ENCODE measurements at regions not wholly inside any gene's neighbourhood (a gene's known extent, or its start where the extent isn't known, plus 50 kb on each side); places are given as distances from the start of the nearest gene placed in this dataset.

DNA sequence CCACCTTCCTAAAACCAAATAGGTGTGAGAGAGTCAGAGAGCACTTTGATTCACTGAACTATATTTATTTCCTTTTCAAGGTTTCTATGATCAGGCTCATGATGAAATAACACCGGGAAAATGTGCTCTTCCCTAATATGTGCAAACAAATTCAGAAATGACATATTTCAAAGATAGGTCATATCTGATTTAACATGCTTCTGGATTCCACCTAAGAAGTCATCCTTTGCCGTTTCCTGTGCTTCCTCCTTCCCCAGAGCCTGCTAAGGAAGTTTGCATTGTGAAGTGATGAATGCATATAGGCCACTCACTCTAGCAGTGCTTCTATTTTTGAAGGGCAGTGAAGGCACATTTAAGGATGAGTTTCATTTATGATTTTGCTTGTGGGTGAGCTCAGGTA lies 327.6 kb downstream of the TDRD15 start:
- ChIA-PET CTCF (no interaction called here), POLR2A (no interaction called here)
- TF ChIP-seq TARDBP (IDR thresholded peaks at IDR 0.05), result no peak
- DNase-seq (ENCODE audit: extremely low spot score), result no peak

DNA sequence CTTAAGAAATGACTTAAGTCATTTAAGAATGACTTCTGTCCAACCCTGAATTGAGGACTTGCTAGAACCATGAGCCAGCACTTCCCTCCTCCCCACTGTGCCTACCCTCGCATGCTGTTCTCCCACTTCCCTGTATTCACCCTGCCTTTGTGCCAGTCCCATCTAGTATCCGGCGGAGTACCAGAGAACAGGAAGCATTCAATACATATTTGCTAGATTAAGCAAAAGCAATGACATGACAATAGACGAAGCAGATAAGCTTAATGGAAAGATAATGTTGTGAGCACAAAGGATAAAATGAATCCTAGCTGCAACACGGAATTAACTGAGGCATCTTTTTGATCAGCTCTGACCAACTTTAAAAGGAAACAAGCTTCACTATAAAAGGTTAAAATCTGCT lies 328.5 kb downstream of the TDRD15 start:
- ChIA-PET POLR2A (no interaction called here), CTCF (no interaction called here)
- TF ChIP-seq TARDBP (IDR thresholded peaks at IDR 0.05) (no peak), ZNF384 (IDR thresholded peaks at IDR 0.05) (no peak), NFRKB (IDR thresholded peaks at IDR 0.05) (no peak), FOXA1 (IDR thresholded peaks at IDR 0.05) (no peak), CTBP1 (IDR thresholded peaks at IDR 0.05; ENCODE audit: borderline replicate concordance) (no peak), FOXM1 (IDR thresholded peaks at IDR 0.05; ENCODE audit: borderline replicate concordance) (no peak)
- no peak for DNase-seq (ENCODE audit: extremely low spot score)

DNA sequence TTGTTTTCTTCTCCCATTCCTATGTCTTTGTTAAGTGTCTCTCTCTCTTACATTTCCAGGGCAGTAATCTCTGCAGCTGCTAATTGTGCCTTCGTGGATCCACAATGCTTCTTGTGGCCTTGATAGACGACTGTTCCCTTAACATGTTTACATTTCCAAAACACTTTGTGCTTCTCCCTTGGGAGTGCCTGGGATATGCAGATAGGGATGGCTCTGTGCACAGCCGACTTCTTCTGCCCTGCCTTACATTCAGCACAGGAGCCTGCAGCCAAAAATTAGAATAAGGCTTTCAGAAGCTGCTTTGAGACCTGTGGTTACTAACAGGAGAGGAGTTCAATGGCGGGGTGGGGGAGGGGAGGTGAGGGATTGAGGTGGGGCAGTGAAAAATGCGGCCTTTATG lies 328.9 kb downstream of the TDRD15 start:
- ChIA-PET CTCF (no interaction called here), POLR2A (no interaction called here)
- TF ChIP-seq BHLHE40 (IDR thresholded peaks at IDR 0.05; ENCODE audit: borderline replicate concordance), result no peak
- TF ChIP-seq ZNF384 (IDR thresholded peaks at IDR 0.05), result no peak
- no peak for TF ChIP-seq CTBP1 (IDR thresholded peaks at IDR 0.05; ENCODE audit: borderline replicate concordance)
- TF ChIP-seq SUZ12 (IDR thresholded peaks at IDR 0.05), result no peak
- no peak for TF ChIP-seq HDGF (IDR thresholded peaks at IDR 0.05; ENCODE audit: borderline replicate concordance)
- no peak for TF ChIP-seq SP1 (IDR thresholded peaks at IDR 0.05)
- TF ChIP-seq, protein P1, sequence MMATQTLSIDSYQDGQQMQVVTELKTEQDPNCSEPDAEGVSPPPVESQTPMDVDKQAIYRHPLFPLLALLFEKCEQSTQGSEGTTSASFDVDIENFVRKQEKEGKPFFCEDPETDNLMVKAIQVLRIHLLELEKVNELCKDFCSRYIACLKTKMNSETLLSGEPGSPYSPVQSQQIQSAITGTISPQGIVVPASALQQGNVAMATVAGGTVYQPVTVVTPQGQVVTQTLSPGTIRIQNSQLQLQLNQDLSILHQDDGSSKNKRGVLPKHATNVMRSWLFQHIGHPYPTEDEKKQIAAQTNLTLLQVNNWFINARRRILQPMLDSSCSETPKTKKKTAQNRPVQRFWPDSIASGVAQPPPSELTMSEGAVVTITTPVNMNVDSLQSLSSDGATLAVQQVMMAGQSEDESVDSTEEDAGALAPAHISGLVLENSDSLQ (IDR thresholded peaks at IDR 0.05), result no peak
- no peak for TF ChIP-seq NFRKB (IDR thresholded peaks at IDR 0.05)
- TF ChIP-seq L3MBTL2 (conservative IDR thresholded peaks at IDR 0.05), result no peak
- TF ChIP-seq FOXA1 (IDR thresholded peaks at IDR 0.05), result no peak
- DNase-seq (ENCODE audit: extremely low spot score), result no peak

DNA sequence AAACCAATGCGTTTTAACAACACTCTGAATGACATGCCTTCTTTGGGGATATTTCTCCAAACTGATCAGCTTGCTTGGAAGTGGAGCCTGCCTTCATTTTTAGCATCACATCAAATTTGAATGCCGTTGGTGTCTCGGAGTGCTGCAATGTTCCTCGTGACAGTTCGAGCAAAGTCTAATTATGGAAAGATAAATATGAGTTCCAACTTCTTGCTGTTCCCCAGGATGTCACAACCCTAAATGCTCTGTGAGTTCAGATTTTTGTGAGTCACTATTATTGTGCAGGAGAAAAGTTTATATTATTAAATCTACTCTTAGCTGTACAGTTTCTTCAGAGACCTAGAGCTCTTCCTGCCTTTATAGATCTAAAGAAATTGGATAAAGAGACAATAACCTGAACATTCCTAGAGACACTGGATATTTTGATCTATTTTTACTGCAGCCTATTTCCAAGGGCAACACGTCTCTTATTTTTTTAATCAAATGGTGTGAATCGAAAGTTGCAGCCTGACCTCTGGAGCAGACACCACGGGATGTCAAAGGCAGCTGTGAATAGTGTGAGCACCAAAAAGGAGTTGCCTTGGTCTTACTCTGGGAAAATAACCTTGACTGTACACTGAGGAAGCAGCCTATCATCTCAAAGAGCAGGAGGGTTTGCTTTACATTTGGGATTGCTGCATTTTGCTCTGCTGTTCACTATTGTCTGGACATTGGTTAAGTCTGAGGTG lies 330.1 kb downstream of the TDRD15 start:
- ChIA-PET CTCF (no interaction called here), POLR2A (no interaction called here)
- DNase-seq (ENCODE audit: extremely low spot score), result no peak
- TF ChIP-seq FOXA1 (IDR thresholded peaks at IDR 0.05) (no peak), L3MBTL2 (conservative IDR thresholded peaks at IDR 0.05) (no peak)

DNA sequence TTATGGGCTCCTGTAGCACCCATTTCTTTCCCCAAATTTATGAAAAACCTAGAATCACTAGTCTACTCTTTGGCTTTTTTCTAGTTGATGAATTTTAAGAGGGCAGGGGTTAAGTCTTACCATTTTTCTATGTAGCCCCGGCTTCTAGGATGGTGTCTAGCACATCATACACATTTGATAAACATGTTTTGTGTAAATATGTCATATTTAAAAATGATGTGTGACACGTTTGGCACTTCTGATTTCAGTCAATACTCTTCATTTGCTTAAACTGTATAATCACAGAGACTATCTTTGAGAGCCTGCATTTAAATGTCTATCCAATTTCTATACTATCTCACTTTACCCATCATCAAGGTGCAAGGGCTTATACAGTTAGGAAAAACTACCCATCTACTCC lies 331.1 kb downstream of the TDRD15 start:
- ChIA-PET CTCF (no interaction called here), POLR2A (interaction anchor here (0.6 kb wide), 1 partner anchor 1724 kb away, joined by 3 read pairs; no protein-coding TSS in a partner anchor)
- DNase-seq (ENCODE audit: extremely low spot score), result no peak
- TF ChIP-seq NFRKB (IDR thresholded peaks at IDR 0.05) (no peak), FOXM1 (IDR thresholded peaks at IDR 0.05; ENCODE audit: borderline replicate concordance) (no peak), TARDBP (IDR thresholded peaks at IDR 0.05) (no peak), HDGF (IDR thresholded peaks at IDR 0.05; ENCODE audit: borderline replicate concordance) (no peak), SUZ12 (IDR thresholded peaks at IDR 0.05) (no peak)

DNA sequence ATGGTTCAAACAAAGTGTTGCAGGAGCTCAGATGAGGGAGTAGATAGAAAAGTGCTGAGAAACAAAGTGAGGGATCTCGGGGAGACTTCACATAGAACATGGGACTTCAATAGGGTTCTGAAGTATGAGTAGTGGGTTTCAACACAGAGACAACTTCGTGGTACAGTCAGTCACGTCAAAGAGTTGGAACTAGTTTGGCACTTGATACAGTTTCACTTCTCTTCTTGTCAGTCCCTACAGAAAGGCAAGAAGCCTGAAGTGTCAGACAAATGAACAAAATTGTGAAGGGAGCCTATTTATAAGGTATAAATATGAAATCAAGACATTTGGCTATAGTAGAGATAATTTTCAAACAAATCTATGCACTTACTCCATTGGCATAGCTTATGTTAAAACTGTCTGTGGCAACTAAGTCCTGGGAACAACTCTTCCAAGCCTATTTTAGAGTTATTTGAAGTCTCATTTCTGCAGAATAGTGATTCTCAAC lies 338.0 kb downstream of the TDRD15 start:
- TF ChIP-seq ZNF384 (IDR thresholded peaks at IDR 0.05) (no peak), L3MBTL2 (conservative IDR thresholded peaks at IDR 0.05) (no peak), HDGF (IDR thresholded peaks at IDR 0.05; ENCODE audit: borderline replicate concordance) (no peak)
- POLR2A ChIA-PET, result no interaction called here
- CTCF ChIA-PET, result no interaction called here
- DNase-seq (ENCODE audit: extremely low spot score), result no peak

DNA sequence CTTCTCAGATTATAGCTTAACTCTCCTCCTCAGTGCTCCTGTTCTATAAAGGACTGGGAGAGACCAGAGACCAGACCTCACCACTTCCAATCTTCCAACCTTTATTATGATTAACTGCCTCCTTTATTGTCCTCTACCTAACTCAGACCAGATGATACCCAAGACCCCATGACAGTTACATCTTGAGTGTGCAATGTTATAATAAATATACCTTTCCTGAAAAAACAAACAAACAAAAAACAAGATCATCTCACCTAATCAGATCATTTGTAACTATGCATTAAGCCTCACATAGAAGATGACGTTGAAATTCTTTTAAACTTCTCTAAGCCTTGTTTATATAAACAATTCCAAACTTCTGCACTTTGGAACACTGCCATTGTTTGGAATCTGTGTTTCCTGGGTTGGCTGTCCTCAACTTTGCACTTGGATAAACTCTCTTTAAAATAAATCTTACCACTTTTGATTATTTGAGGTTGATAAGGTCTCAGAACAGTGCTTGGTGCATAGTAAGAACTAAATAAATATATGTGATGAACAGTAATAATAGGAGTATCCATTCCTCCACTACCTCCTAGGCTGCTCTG lies 342.7 kb downstream of the TDRD15 start:
- CTCF ChIA-PET, result no interaction called here
- no peak for DNase-seq (ENCODE audit: extremely low spot score)

More for the DNA sequence above, 342.7 kb downstream of the TDRD15 start:
- POLR2A ChIA-PET, result no interaction called here
- TF ChIP-seq ARNT (IDR thresholded peaks at IDR 0.05), result no peak
- no peak for TF ChIP-seq SUZ12 (IDR thresholded peaks at IDR 0.05)
- TF ChIP-seq ELF4 (IDR thresholded peaks at IDR 0.05), result no peak
- no peak for TF ChIP-seq BHLHE40 (IDR thresholded peaks at IDR 0.05; ENCODE audit: borderline replicate concordance)
- no peak for TF ChIP-seq NFRKB (IDR thresholded peaks at IDR 0.05)
- TF ChIP-seq FOXM1 (IDR thresholded peaks at IDR 0.05; ENCODE audit: borderline replicate concordance), result no peak
- TF ChIP-seq, protein P1 (IDR thresholded peaks at IDR 0.05), result no peak
- TF ChIP-seq SP1 (IDR thresholded peaks at IDR 0.05), result no peak
- TF ChIP-seq FOXK2 (IDR thresholded peaks at IDR 0.05), result no peak
- no peak for TF ChIP-seq ZNF384 (IDR thresholded peaks at IDR 0.05)
- TF ChIP-seq FOXA1 (IDR thresholded peaks at IDR 0.05), result no peak
- TF ChIP-seq LEF1 (IDR thresholded peaks at IDR 0.05; ENCODE audit: borderline replicate concordance), result no peak
- TF ChIP-seq CTBP1 (IDR thresholded peaks at IDR 0.05; ENCODE audit: borderline replicate concordance), result no peak
- TF ChIP-seq L3MBTL2 (conservative IDR thresholded peaks at IDR 0.05), result no peak
- no peak for TF ChIP-seq HDGF (IDR thresholded peaks at IDR 0.05; ENCODE audit: borderline replicate concordance)
- no peak for TF ChIP-seq TARDBP (IDR thresholded peaks at IDR 0.05)
